Liver (tissue), 8 donors: ENCODE measurements at regions not wholly inside any gene's neighbourhood (a gene's known extent, or its start where the extent isn't known, plus 50 kb on each side); places are given as distances from the start of the nearest gene placed in this dataset.

Experiments used
- DNase-seq: peaks from one replicate; pipeline ENCODE4 v3.0.0-alpha.2; 2017; ENCODE audit warnings: low spot score
- H3K27ac ChIP-seq, 2 donors: one replicate each; pipeline ENCODE4 v1.7.0; 2013; ENCODE audit warnings: inconsistent platforms in 2 of 2, low read length in 2 of 2, control low read depth in 1 of 2, low read depth in 1 of 2, mild to moderate bottlenecking in 1 of 2
- H3K27me3 ChIP-seq, 4 donors: one replicate each; pipeline versions ENCODE4 v1.6.1 to v1.7.0; 2013; ENCODE audit warnings: low read length in 3 of 4, inconsistent platforms in 1 of 4, mild to moderate bottlenecking in 1 of 4, moderate library complexity in 1 of 4; ENCODE audit not compliant: control insufficient read depth in 4 of 4, insufficient read depth in 4 of 4
- H3K36me3 ChIP-seq, 4 donors: one replicate each; pipeline versions ENCODE4 v1.6.1 to v1.7.0; 2013; ENCODE audit warnings: low read length in 3 of 4, mild to moderate bottlenecking in 3 of 4, low read depth in 1 of 4, moderate library complexity in 1 of 4; ENCODE audit not compliant: control insufficient read depth in 4 of 4, insufficient read depth in 3 of 4
- H3K4me1 ChIP-seq, 4 donors: one replicate each; pipeline versions ENCODE4 v1.6.1 to v1.7.0; 2013; ENCODE audit warnings: low read length in 3 of 4, mild to moderate bottlenecking in 3 of 4, moderate library complexity in 1 of 4; ENCODE audit not compliant: control insufficient read depth in 4 of 4, insufficient read depth in 4 of 4
- H3K4me3 ChIP-seq, 3 donors: one replicate each; pipeline versions ENCODE4 v1.6.1 to v1.7.0; 2013; ENCODE audit warnings: low read length in 3 of 3, control low read depth in 1 of 3, low read depth in 1 of 3, mild to moderate bottlenecking in 1 of 3
- H3K9ac ChIP-seq, 2 donors: one replicate each; pipeline ENCODE4 v1.7.0; 2013; ENCODE audit warnings: low read length in 2 of 2, mild to moderate bottlenecking in 2 of 2, moderate library complexity in 2 of 2, control low read depth in 1 of 2, low read depth in 1 of 2
- H3K9me3 ChIP-seq, 4 donors: one replicate each; pipeline versions ENCODE4 v1.6.1 to v1.7.0; 2013; ENCODE audit warnings: low read length in 3 of 4; ENCODE audit not compliant: control insufficient read depth in 4 of 4
- EGR1 ChIP-seq, 2 donors: IDR thresholded peaks; 2 replicates each; pipeline ENCODE4 v1.6.1; 2016 to 2018; ENCODE audit warnings: antibody characterized with exemption in 2 of 2, low read depth in 2 of 2
- FOXA1 ChIP-seq: IDR thresholded peaks from 2 replicates; pipeline ENCODE4 v1.6.1; 2016; ENCODE audit warnings: antibody characterized with exemption
- FOXA2 ChIP-seq: IDR thresholded peaks from 2 replicates; pipeline ENCODE4 v1.6.1; 2016; ENCODE audit warnings: antibody characterized with exemption
- HNF4A ChIP-seq, 2 donors: conservative IDR thresholded peaks; 2 replicates each; pipeline ENCODE4 v1.6.1; 2016; ENCODE audit warnings: antibody characterized with exemption in 2 of 2, mild to moderate bottlenecking in 2 of 2
- HNF4G ChIP-seq: IDR thresholded peaks from 2 replicates; pipeline ENCODE4 v1.6.1; 2016; ENCODE audit warnings: antibody characterized with exemption
- JUND ChIP-seq, 2 donors: IDR thresholded peaks; 2 replicates each; pipeline ENCODE4 v1.6.1; 2016; ENCODE audit warnings: antibody characterized with exemption in 2 of 2
- NR2F2 ChIP-seq: IDR thresholded peaks from 2 replicates; pipeline ENCODE4 v1.6.1; 2016; ENCODE audit warnings: antibody characterized with exemption
- RAD21 ChIP-seq, 2 donors: IDR thresholded peaks; 2 replicates each; pipeline ENCODE4 v1.6.1; 2016; ENCODE audit warnings: antibody characterized with exemption in 2 of 2, mild to moderate bottlenecking in 2 of 2
- RXRA ChIP-seq, 2 donors: IDR thresholded peaks; 2 replicates each; pipeline ENCODE4 v1.6.1; 2017 to 2018; ENCODE audit warnings: antibody characterized with exemption in 2 of 2, mild to moderate bottlenecking in 1 of 2
- SP1 ChIP-seq: IDR thresholded peaks from 2 replicates; pipeline ENCODE4 v1.6.1; 2018; ENCODE audit warnings: antibody characterized with exemption, mild to moderate bottlenecking
- TAF1 ChIP-seq: conservative IDR thresholded peaks from 2 replicates; pipeline ENCODE4 v1.6.1; 2016; ENCODE audit warnings: antibody characterized with exemption, mild to moderate bottlenecking
- YY1 ChIP-seq: IDR thresholded peaks from 2 replicates; pipeline ENCODE4 v1.6.1; 2016; ENCODE audit warnings: antibody characterized with exemption, mild to moderate bottlenecking
- WGBS: extraction: QIAGEN DNeasy Blood & Tissue Kit; methylation state at CpG from one replicate; pipeline ENCODE4 v1.1.7; 2013; 5-methylcytosine and 5-hydroxymethylcytosine counted together
- TF ChIP-seq, protein P1 (sequence below): fragments of 150-350 bp; IDR thresholded peaks from 2 replicates; pipeline ENCODE4 v1.5.1; 2017; ENCODE audit warnings: improper control_type of control experiment, low read depth, low read length; ENCODE audit not compliant: missing input control
- TF ChIP-seq, protein P2 (sequence below): IDR thresholded peaks from 2 replicates; pipeline ENCODE4 v1.6.1; 2016; ENCODE audit warnings: antibody characterized with exemption
- TF ChIP-seq, protein P3 (sequence below): IDR thresholded peaks from 2 replicates; pipeline ENCODE4 v1.6.1; 2016; ENCODE audit warnings: antibody characterized with exemption
- TF ChIP-seq, protein P4 (sequence below): IDR thresholded peaks from 2 replicates; pipeline ENCODE4 v1.6.1; 2016; ENCODE audit warnings: antibody characterized with exemption, mild to moderate bottlenecking
- TF ChIP-seq, protein P5 (sequence below): IDR thresholded peaks from 2 replicates; pipeline ENCODE4 v1.6.1; 2016; ENCODE audit warnings: antibody characterized with exemption
- donor health status: healthy.
- donor health status: healthy.
- donor health status: healthy.
- donor health status: healthy.
- donor health status: healthy.

DNA sequence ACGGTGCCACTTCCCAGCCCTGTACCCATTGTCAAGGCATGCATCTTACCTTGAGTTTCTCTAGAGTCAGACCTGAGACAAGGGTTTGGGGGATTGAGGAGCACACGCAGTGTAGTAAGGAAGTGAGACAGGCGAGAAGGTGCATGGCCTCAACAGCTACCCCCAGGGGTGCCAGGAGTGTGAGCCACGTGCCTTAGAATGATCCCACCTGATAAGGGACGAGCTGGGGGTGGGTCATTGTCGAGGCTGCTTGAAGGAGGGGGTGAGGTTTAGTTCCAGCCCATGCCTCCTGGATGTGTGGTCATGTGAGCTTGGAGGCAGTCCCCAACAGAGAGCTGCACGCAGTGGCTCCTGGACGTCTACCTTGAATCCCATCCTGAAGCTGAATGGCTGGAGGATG, 320.5 kb downstream of the VRK1 start:
- H3K4me3 ChIP-seq: no peak overlapping the region
- no peaks in the 10 kb centered on the region for H3K36me3 ChIP-seq
- H3K4me1 ChIP-seq: no peaks in the 10 kb centered on the region
- no peak for DNase-seq
- peaks cover 2 to 4% (median 3%) of the 10 kb centered on the region in 4 donors for H3K27me3 ChIP-seq
- H3K9ac ChIP-seq: no peak overlapping the region
- TF ChIP-seq JUND (IDR thresholded peaks at IDR 0.05): no peak
- no peak for TF ChIP-seq HNF4A (conservative IDR thresholded peaks at IDR 0.05)
- TF ChIP-seq, protein P1, sequence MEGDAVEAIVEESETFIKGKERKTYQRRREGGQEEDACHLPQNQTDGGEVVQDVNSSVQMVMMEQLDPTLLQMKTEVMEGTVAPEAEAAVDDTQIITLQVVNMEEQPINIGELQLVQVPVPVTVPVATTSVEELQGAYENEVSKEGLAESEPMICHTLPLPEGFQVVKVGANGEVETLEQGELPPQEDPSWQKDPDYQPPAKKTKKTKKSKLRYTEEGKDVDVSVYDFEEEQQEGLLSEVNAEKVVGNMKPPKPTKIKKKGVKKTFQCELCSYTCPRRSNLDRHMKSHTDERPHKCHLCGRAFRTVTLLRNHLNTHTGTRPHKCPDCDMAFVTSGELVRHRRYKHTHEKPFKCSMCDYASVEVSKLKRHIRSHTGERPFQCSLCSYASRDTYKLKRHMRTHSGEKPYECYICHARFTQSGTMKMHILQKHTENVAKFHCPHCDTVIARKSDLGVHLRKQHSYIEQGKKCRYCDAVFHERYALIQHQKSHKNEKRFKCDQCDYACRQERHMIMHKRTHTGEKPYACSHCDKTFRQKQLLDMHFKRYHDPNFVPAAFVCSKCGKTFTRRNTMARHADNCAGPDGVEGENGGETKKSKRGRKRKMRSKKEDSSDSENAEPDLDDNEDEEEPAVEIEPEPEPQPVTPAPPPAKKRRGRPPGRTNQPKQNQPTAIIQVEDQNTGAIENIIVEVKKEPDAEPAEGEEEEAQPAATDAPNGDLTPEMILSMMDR: no peak
- TF ChIP-seq EGR1 (IDR thresholded peaks at IDR 0.05; ENCODE audit: low read depth in 2 of 2): no peak
- no peak for TF ChIP-seq SP1
- no peak for TF ChIP-seq TAF1
- no peak for TF ChIP-seq RXRA (IDR thresholded peaks at IDR 0.05)
- TF ChIP-seq, protein P2, sequence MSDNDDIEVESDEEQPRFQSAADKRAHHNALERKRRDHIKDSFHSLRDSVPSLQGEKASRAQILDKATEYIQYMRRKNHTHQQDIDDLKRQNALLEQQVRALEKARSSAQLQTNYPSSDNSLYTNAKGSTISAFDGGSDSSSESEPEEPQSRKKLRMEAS: no peak
- TF ChIP-seq FOXA2: no peak
- TF ChIP-seq, protein P3, sequence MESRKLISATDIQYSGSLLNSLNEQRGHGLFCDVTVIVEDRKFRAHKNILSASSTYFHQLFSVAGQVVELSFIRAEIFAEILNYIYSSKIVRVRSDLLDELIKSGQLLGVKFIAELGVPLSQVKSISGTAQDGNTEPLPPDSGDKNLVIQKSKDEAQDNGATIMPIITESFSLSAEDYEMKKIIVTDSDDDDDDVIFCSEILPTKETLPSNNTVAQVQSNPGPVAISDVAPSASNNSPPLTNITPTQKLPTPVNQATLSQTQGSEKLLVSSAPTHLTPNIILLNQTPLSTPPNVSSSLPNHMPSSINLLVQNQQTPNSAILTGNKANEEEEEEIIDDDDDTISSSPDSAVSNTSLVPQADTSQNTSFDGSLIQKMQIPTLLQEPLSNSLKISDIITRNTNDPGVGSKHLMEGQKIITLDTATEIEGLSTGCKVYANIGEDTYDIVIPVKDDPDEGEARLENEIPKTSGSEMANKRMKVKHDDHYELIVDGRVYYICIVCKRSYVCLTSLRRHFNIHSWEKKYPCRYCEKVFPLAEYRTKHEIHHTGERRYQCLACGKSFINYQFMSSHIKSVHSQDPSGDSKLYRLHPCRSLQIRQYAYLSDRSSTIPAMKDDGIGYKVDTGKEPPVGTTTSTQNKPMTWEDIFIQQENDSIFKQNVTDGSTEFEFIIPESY: no peak
- no peak for TF ChIP-seq FOXA1
- TF ChIP-seq HNF4G: no peak
- TF ChIP-seq RAD21 (IDR thresholded peaks at IDR 0.05): no peak
- TF ChIP-seq, protein P4, sequence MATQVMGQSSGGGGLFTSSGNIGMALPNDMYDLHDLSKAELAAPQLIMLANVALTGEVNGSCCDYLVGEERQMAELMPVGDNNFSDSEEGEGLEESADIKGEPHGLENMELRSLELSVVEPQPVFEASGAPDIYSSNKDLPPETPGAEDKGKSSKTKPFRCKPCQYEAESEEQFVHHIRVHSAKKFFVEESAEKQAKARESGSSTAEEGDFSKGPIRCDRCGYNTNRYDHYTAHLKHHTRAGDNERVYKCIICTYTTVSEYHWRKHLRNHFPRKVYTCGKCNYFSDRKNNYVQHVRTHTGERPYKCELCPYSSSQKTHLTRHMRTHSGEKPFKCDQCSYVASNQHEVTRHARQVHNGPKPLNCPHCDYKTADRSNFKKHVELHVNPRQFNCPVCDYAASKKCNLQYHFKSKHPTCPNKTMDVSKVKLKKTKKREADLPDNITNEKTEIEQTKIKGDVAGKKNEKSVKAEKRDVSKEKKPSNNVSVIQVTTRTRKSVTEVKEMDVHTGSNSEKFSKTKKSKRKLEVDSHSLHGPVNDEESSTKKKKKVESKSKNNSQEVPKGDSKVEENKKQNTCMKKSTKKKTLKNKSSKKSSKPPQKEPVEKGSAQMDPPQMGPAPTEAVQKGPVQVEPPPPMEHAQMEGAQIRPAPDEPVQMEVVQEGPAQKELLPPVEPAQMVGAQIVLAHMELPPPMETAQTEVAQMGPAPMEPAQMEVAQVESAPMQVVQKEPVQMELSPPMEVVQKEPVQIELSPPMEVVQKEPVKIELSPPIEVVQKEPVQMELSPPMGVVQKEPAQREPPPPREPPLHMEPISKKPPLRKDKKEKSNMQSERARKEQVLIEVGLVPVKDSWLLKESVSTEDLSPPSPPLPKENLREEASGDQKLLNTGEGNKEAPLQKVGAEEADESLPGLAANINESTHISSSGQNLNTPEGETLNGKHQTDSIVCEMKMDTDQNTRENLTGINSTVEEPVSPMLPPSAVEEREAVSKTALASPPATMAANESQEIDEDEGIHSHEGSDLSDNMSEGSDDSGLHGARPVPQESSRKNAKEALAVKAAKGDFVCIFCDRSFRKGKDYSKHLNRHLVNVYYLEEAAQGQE: no peak
- TF ChIP-seq, protein P5, sequence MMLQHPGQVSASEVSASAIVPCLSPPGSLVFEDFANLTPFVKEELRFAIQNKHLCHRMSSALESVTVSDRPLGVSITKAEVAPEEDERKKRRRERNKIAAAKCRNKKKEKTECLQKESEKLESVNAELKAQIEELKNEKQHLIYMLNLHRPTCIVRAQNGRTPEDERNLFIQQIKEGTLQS: no peak
- TF ChIP-seq NR2F2: no peak
- TF ChIP-seq YY1: no peak
- 50% methylated on average over 8 of the region's 8 CpGs for WGBS
- no peaks in the 10 kb centered on the region for H3K9me3 ChIP-seq
- no peak overlapping the region for H3K27ac ChIP-seq

DNA sequence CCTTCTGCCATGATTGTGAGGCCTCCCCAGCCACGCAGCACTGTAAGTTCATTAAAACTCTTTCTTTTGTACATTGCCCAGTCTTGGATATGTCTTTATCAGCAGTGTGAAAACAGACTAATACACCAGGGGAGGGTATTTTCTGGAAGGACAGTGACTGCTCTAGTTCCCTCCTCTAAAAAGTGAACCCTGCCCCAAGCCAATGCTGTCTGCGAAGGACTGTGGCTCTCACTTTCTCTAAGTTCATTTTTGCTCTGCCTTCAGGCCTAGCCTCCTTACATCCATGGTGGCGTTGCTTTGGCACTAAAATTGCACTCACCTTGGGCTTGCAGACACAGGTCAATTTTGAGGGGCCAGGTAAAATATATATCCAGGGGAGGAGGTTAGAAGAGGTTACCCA, 323.0 kb downstream of the VRK1 start:
- H3K4me1 ChIP-seq: no peaks in the 10 kb centered on the region
- TF ChIP-seq, protein P5: no peak
- TF ChIP-seq, protein P2: no peak
- TF ChIP-seq EGR1 (IDR thresholded peaks at IDR 0.05; ENCODE audit: low read depth in 2 of 2): no peak
- no peak for TF ChIP-seq HNF4A (conservative IDR thresholded peaks at IDR 0.05)
- no peak for TF ChIP-seq TAF1
- TF ChIP-seq YY1: no peak
- no peak for TF ChIP-seq HNF4G
- TF ChIP-seq, protein P1: no peak
- H3K27ac ChIP-seq: no peak overlapping the region
- WGBS: 57% methylated on average over 3 of the region's 3 CpGs
- DNase-seq: no peak
- no peak overlapping the region for H3K4me3 ChIP-seq
- H3K27me3 ChIP-seq: peaks cover 0 to 3% (median 0%) of the 10 kb centered on the region in 4 donors
- no peaks in the 10 kb centered on the region for H3K36me3 ChIP-seq
- no peaks in the 10 kb centered on the region for H3K9me3 ChIP-seq
- H3K9ac ChIP-seq: no peak overlapping the region
